Neural progenitor cell (in vitro differentiated cells): ENCODE measurements at regions not wholly inside any gene's neighbourhood (a gene's known extent, or its start where the extent isn't known, plus 50 kb on each side); places are given as distances from the start of the nearest gene placed in this dataset.

Source experiments
- DNase-seq: peaks from one replicate; pipeline ENCODE4 v3.0.0-alpha.2; 2016; ENCODE audit warnings: low spot score
- H2AFZ ChIP-seq: fragments of 200-600 bp; sonication (generic); replicated peaks from 2 replicates; pipeline ENCODE4 v1.6.1; 2016; ENCODE audit warnings: antibody characterized with exemption
- H3F3A ChIP-seq: fragments of 200-600 bp; sonication (generic); 2 replicates; pipeline ENCODE4 v1.6.1; 2016; ENCODE audit warnings: antibody characterized with exemption, low read depth
- H3K27ac ChIP-seq: fragments of 200-600 bp; sonication (generic); 2 replicates; pipeline ENCODE4 v1.5.1; 2016; ENCODE audit warnings: mild to moderate bottlenecking
- H3K27me3 ChIP-seq: fragments of 200-600 bp; sonication (generic); 2 replicates; pipeline ENCODE4 v1.6.1; 2016; ENCODE audit warnings: mild to moderate bottlenecking, moderate library complexity
- H3K36me3 ChIP-seq: fragments of 200-600 bp; sonication (generic); 2 replicates; pipeline ENCODE4 v1.5.1; 2016
- H3K4me1 ChIP-seq: fragments of 200-600 bp; sonication (generic); 2 replicates; pipeline ENCODE4 v1.6.1; 2016; ENCODE audit warnings: mixed run types
- H3K4me2 ChIP-seq: fragments of 200-600 bp; sonication (generic); 2 replicates; pipeline ENCODE4 v1.6.1; 2016
- H3K4me3 ChIP-seq: fragments of 200-600 bp; sonication (generic); 2 replicates; pipeline ENCODE4 v1.5.1; 2016
- H3K79me2 ChIP-seq: fragments of 200-600 bp; sonication (generic); 2 replicates; pipeline ENCODE4 v1.6.1; 2016; ENCODE audit warnings: low read depth
- H3K9ac ChIP-seq: fragments of 200-600 bp; sonication (generic); 2 replicates; pipeline ENCODE4 v1.6.1; 2016
- H3K9me3 ChIP-seq: fragments of 200-600 bp; sonication (generic); 2 replicates; pipeline ENCODE4 v1.5.1; 2016; ENCODE audit warnings: low read depth
- H4K20me1 ChIP-seq: fragments of 200-600 bp; sonication (generic); 2 replicates; pipeline ENCODE4 v1.6.1; 2016; ENCODE audit warnings: low read depth
- H3K27ac Mint-ChIP-seq: 3 replicates; pipeline ENCODE4 v1.8.0; 2021; ENCODE audit warnings: mixed read lengths
- H3K27me3 Mint-ChIP-seq: 2 replicates; pipeline ENCODE4 v1.8.0; 2022; ENCODE audit warnings: low read depth, mild to moderate bottlenecking, inconsistent platforms, moderate library complexity, mixed read lengths; ENCODE audit not compliant: insufficient read depth
- H3K36me3 Mint-ChIP-seq: 3 replicates; pipeline ENCODE4 v1.8.0; 2021; ENCODE audit warnings: mixed read lengths
- H3K4me1 Mint-ChIP-seq: 3 replicates; pipeline ENCODE4 v1.8.0; 2021; ENCODE audit warnings: mixed read lengths
- H3K4me3 Mint-ChIP-seq: 3 replicates; pipeline ENCODE4 v1.8.0; 2021; ENCODE audit warnings: mild to moderate bottlenecking, moderate library complexity, mixed read lengths
- H3K9me3 Mint-ChIP-seq: 3 replicates; pipeline ENCODE4 v1.8.0; 2020; ENCODE audit warnings: mixed read lengths
- EZH2 ChIP-seq: fragments of 200-600 bp; sonication (generic); IDR thresholded peaks from 2 replicates; pipeline ENCODE4 v1.6.1; 2017; ENCODE audit warnings: antibody characterized with exemption, mild to moderate bottlenecking, moderate library complexity
- EZH2phosphoT487 ChIP-seq: fragments of 200-600 bp; sonication (generic); IDR thresholded peaks from 2 replicates; pipeline ENCODE4 v1.6.1; 2017; ENCODE audit warnings: antibody characterized with exemption
- TF ChIP-seq, protein P1 (sequence below): fragments of 200-600 bp; sonication (generic); IDR thresholded peaks from 2 replicates; pipeline ENCODE4 v1.5.1; 2017; ENCODE audit warnings: antibody characterized with exemption, mild to moderate bottlenecking

DNA sequence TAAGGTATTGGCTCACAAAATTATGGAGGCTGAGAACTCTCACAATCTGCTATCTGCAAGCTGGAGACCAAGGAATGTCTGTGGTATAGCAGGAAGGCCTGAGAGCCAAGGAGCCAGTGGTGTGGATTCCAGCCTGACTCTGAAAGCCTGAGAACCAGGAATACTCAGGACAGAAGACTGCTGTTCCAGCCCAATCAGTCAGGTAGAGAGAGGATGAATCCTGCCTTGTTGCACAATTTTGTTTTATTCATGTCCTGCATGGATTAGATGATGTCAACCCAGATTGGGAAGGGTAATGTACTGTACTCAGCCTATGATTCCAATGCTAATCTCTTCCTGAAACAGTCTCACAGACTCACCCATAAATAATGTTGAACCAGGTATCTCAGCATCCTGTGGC, 312.4 kb upstream of the KCNMB2 start:
- H3F3A ChIP-seq = no peaks in the 10 kb centered on the region
- no peak overlapping the region for H2AFZ ChIP-seq
- H3K9me3 ChIP-seq = no peaks in the 10 kb centered on the region
- peaks cover 3% of the 10 kb centered on the region for H3K27me3 Mint-ChIP-seq
- H3K4me1 Mint-ChIP-seq = no peaks in the 10 kb centered on the region
- H3K27ac Mint-ChIP-seq = no peak overlapping the region
- DNase-seq = no peak
- H3K4me3 Mint-ChIP-seq = no peak overlapping the region
- H3K4me3 ChIP-seq = no peak overlapping the region
- no peak overlapping the region for H3K9ac ChIP-seq
- H3K9me3 Mint-ChIP-seq = peaks cover 9% of the 10 kb centered on the region
- H3K36me3 ChIP-seq = no peaks in the 10 kb centered on the region
- no peaks in the 10 kb centered on the region for H3K27me3 ChIP-seq
- no peaks in the 10 kb centered on the region for H3K79me2 ChIP-seq
- no peak overlapping the region for H3K27ac ChIP-seq
- no peaks in the 10 kb centered on the region for H4K20me1 ChIP-seq
- no peaks in the 10 kb centered on the region for H3K4me1 ChIP-seq
- H3K4me2 ChIP-seq = no peak overlapping the region
- TF ChIP-seq EZH2phosphoT487 = no peak
- TF ChIP-seq, protein P1, sequence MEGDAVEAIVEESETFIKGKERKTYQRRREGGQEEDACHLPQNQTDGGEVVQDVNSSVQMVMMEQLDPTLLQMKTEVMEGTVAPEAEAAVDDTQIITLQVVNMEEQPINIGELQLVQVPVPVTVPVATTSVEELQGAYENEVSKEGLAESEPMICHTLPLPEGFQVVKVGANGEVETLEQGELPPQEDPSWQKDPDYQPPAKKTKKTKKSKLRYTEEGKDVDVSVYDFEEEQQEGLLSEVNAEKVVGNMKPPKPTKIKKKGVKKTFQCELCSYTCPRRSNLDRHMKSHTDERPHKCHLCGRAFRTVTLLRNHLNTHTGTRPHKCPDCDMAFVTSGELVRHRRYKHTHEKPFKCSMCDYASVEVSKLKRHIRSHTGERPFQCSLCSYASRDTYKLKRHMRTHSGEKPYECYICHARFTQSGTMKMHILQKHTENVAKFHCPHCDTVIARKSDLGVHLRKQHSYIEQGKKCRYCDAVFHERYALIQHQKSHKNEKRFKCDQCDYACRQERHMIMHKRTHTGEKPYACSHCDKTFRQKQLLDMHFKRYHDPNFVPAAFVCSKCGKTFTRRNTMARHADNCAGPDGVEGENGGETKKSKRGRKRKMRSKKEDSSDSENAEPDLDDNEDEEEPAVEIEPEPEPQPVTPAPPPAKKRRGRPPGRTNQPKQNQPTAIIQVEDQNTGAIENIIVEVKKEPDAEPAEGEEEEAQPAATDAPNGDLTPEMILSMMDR = no peak
- TF ChIP-seq EZH2 = no peak
- H3K36me3 Mint-ChIP-seq = no peaks in the 10 kb centered on the region

DNA sequence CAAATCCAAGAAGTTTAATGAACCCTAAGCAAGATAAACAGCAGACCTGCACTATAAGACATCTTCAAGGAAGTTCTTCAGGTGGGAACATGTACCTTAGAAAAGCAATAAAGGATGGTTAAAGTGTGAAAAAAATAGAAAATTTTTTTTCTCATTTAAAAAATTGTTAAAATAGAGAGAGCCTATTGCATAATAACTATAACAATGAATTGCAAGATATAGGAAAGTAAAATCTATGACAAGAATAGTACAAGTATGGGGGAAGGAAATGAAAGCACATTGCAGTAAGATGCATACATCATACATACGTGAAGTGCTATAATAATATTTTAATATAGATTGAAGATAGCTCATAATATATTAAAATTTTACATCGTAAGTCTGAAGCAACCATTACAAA, 310.1 kb upstream of the KCNMB2 start:
- Histone ChIP-seq H3K4me3 (no peak overlapping the region), H3F3A (no peaks in the 10 kb centered on the region), H3K9me3 (no peaks in the 10 kb centered on the region), H3K4me1 (no peaks in the 10 kb centered on the region), H3K27me3 (no peaks in the 10 kb centered on the region), H3K9ac (no peak overlapping the region), H2AFZ (no peak overlapping the region), H3K79me2 (no peaks in the 10 kb centered on the region), H3K4me2 (no peak overlapping the region), H4K20me1 (no peaks in the 10 kb centered on the region), H3K27ac (no peak overlapping the region), H3K36me3 (no peaks in the 10 kb centered on the region)
- no peaks in the 10 kb centered on the region for H3K27me3 Mint-ChIP-seq
- TF ChIP-seq, protein P1 = no peak
- no peak for TF ChIP-seq EZH2phosphoT487
- TF ChIP-seq EZH2 = no peak
- no peaks in the 10 kb centered on the region for H3K4me1 Mint-ChIP-seq
- no peak overlapping the region for H3K4me3 Mint-ChIP-seq
- DNase-seq = no peak
- H3K9me3 Mint-ChIP-seq = peaks cover 14% of the 10 kb centered on the region
- H3K27ac Mint-ChIP-seq = no peak overlapping the region
- no peaks in the 10 kb centered on the region for H3K36me3 Mint-ChIP-seq

DNA sequence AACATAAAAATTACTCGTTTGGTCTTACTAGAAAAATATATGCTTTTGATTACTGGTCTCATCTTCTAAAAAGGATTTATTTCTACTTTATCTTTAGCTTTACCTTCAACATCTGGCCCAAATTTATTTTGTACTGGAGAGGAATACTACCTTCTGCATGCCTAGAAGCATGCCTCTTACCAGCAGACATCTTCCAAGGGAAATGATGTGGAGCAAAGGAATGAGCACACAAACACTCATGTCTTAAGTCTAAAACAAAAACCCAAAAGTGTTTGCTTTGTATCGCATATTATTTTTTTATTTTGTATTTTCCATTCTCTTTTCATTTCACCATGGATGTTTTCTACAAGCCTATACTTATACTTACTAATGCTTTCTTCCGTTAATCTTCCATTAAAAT, 304.6 kb upstream of the KCNMB2 start:
- no peaks in the 10 kb centered on the region for H4K20me1 ChIP-seq
- TF ChIP-seq, protein P1 = no peak
- TF ChIP-seq EZH2phosphoT487 (no peak), EZH2 (no peak)
- H2AFZ ChIP-seq = no peak overlapping the region
- no peak for DNase-seq
- H3K4me1 ChIP-seq = no peaks in the 10 kb centered on the region
- no peak overlapping the region for H3K27ac Mint-ChIP-seq
- H3K4me3 ChIP-seq = no peak overlapping the region
- H3K27ac ChIP-seq = no peak overlapping the region
- no peaks in the 10 kb centered on the region for H3K27me3 Mint-ChIP-seq
- H3K9me3 ChIP-seq = no peaks in the 10 kb centered on the region
- H3K79me2 ChIP-seq = no peaks in the 10 kb centered on the region
- H3K36me3 Mint-ChIP-seq = no peaks in the 10 kb centered on the region
- no peaks in the 10 kb centered on the region for H3F3A ChIP-seq
- H3K27me3 ChIP-seq = no peaks in the 10 kb centered on the region
- peaks cover 14% of the 10 kb centered on the region for H3K9me3 Mint-ChIP-seq
- peaks cover 2% of the 10 kb centered on the region for H3K4me1 Mint-ChIP-seq
- no peak overlapping the region for H3K9ac ChIP-seq
- no peak overlapping the region for H3K4me2 ChIP-seq
- no peak overlapping the region for H3K4me3 Mint-ChIP-seq
- H3K36me3 ChIP-seq = no peaks in the 10 kb centered on the region
